ENCODE measurements at regions not wholly inside any gene's neighbourhood (a gene's known extent, or its start where the extent isn't known, plus 50 kb on each side); places are given as distances from the start of the nearest gene placed in this dataset.

DNA sequence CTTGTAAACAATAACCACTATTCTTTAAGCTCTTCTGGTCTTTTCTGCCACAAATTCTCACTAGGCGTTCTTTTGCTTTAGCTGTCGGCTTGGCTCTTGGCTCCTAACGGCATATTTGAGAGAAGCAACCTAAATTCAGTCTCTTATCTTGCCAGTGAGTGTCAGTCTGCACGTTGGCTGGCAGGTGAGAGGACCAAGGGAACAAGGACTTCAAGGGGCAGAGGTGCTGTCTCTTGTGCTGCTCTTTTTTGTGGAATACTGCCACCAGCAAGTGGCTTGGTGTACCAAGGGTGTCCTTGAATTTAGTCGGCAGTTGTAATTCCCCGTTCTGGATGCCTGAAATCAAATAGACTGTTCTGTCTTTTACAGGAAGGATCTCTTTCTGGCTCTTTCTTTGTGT, 77.8 kb upstream of the SLC4A4 start:
- no peaks in the 10 kb centered on the region for H3K9me3 ChIP-seq (ENCODE audit: insufficient read depth, low read length)
- no peak overlapping the region for H3K4me3 ChIP-seq (ENCODE audit: insufficient read length, low read depth)
- no peaks in the 10 kb centered on the region for H3K4me1 ChIP-seq (ENCODE audit: insufficient read depth, insufficient read length)
- no peaks in the 10 kb centered on the region for H3K36me3 ChIP-seq (ENCODE audit: insufficient read depth, insufficient read length, low read length)
- H3K9ac ChIP-seq (ENCODE audit: insufficient read length, low read depth) = no peak overlapping the region
- H3K27me3 ChIP-seq (ENCODE audit: insufficient read depth, insufficient read length) = no peaks in the 10 kb centered on the region
- no peak for DNase-seq (ENCODE audit: low read depth, low spot score)
- TF ChIP-seq YY1 (IDR thresholded peaks at IDR 0.05; ENCODE audit: insufficient read depth, insufficient read length) (no peak), SUZ12 (IDR thresholded peaks at IDR 0.05; ENCODE audit: extremely low read depth, insufficient read depth, insufficient read length) (no peak)

DNA sequence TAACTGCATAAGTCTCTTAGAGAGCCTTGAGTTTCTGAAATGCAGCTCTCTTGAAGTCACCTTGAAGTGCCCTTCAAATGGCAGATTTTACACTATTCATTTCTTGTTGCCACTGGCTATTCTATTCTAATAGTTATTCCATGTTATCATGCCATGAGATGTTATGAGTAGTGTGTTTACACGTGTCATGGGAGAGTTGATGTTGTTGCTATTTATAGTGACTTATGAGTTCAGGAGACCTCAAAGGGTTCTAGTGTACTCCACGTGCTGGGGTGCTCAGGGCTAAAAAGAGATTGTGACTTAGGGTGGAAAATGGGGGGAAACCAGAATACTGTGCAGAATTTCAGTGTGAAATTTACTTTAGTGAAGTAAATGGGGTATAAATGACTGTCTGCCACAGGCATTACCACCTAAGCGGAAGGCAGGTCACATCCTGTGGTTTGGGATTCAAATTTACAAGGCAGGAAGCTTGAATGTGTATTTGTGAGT, 77.1 kb upstream of the SLC4A4 start:
- DNase-seq (ENCODE audit: low read depth, low spot score) = no peak
- TF ChIP-seq YY1 (IDR thresholded peaks at IDR 0.05; ENCODE audit: insufficient read depth, insufficient read length) (no peak), ZNF274 (IDR thresholded peaks at IDR 0.05; ENCODE audit: low read depth, low read length) (no peak), SUZ12 (IDR thresholded peaks at IDR 0.05; ENCODE audit: extremely low read depth, insufficient read depth, insufficient read length) (no peak)
- H3K27me3 ChIP-seq (ENCODE audit: insufficient read depth, insufficient read length) = no peaks in the 10 kb centered on the region
- no peaks in the 10 kb centered on the region for H3K36me3 ChIP-seq (ENCODE audit: insufficient read depth, insufficient read length, low read length)
- H3K4me3 ChIP-seq (ENCODE audit: insufficient read length, low read depth) = no peak overlapping the region
- no peak overlapping the region for H3K9ac ChIP-seq (ENCODE audit: insufficient read length, low read depth)
- no peaks in the 10 kb centered on the region for H3K9me3 ChIP-seq (ENCODE audit: insufficient read depth, low read length)
- H3K4me1 ChIP-seq (ENCODE audit: insufficient read depth, insufficient read length) = no peaks in the 10 kb centered on the region

DNA sequence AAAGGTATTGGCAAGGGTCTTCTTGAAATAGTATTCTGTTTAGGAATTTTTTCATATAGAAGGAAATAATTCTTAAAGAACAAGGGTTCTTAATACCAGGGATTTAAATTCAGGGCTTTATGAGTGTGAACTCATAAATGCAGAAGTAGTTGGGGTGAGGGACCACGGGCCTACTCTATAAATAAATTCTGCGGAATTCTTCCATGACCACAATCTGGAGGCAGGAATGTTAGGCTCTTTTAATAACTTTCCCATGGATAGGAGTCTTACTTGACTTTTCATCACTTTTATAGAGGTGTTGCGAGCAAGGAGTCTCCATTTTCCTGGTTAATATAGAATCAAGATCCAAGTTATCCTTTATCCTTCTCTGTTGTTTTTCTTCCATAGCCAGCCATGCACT, 76.7 kb upstream of the SLC4A4 start:
- Histone ChIP-seq H3K4me3 (ENCODE audit: insufficient read length, low read depth) (no peak overlapping the region), H3K27me3 (ENCODE audit: insufficient read depth, insufficient read length) (no peaks in the 10 kb centered on the region), H3K4me1 (ENCODE audit: insufficient read depth, insufficient read length) (no peaks in the 10 kb centered on the region), H3K9ac (ENCODE audit: insufficient read length, low read depth) (no peak overlapping the region), H3K9me3 (ENCODE audit: insufficient read depth, low read length) (no peaks in the 10 kb centered on the region), H3K36me3 (ENCODE audit: insufficient read depth, insufficient read length, low read length) (no peaks in the 10 kb centered on the region)
- TF ChIP-seq YY1 (IDR thresholded peaks at IDR 0.05; ENCODE audit: insufficient read depth, insufficient read length) (no peak), SUZ12 (IDR thresholded peaks at IDR 0.05; ENCODE audit: extremely low read depth, insufficient read depth, insufficient read length) (no peak), ZNF274 (IDR thresholded peaks at IDR 0.05; ENCODE audit: low read depth, low read length) (no peak)
- DNase-seq (ENCODE audit: low read depth, low spot score) = no peak

DNA sequence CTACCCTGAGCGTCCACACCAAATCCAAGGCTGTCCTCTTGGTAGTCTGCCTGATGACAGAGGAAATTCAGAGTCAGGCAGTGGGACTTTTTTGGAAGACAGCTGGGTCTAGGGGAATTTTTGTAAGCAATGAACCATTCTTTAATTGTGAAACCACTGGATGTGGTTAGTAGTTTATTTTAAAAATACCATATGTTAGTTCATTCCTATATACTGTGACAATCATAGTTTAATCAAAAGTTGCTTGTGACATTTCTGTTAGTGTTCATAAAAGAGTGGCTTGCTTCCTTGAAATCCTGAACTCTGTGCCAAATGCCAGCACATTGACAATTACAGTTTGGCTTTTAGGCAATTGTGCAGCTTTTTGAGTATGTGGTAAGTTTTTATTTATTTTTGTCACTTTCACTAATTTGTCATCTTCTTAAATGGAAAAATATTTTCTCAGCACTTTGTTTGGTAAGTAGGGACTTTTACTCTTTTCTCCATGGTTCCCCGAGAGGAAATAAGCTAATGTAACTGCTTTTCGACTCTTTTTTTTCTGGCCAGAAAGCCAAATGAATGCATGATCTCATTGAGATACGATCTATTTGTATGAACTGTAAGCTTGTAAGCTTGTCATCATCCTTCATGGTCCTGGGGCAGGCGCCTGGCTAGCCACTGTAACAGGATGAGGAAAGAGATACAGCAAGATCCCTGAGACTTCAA, 72.6 kb upstream of the SLC4A4 start:
- H3K36me3 ChIP-seq (ENCODE audit: insufficient read depth, insufficient read length, low read length) = no peaks in the 10 kb centered on the region
- TF ChIP-seq ZNF274 (IDR thresholded peaks at IDR 0.05; ENCODE audit: low read depth, low read length) (no peak), SUZ12 (IDR thresholded peaks at IDR 0.05; ENCODE audit: extremely low read depth, insufficient read depth, insufficient read length) (no peak), YY1 (IDR thresholded peaks at IDR 0.05; ENCODE audit: insufficient read depth, insufficient read length) (no peak)
- H3K4me1 ChIP-seq (ENCODE audit: insufficient read depth, insufficient read length) = no peaks in the 10 kb centered on the region
- H3K27me3 ChIP-seq (ENCODE audit: insufficient read depth, insufficient read length) = no peaks in the 10 kb centered on the region
- H3K4me3 ChIP-seq (ENCODE audit: insufficient read length, low read depth) = no peak overlapping the region
- no peak overlapping the region for H3K9ac ChIP-seq (ENCODE audit: insufficient read length, low read depth)
- H3K9me3 ChIP-seq (ENCODE audit: insufficient read depth, low read length) = no peaks in the 10 kb centered on the region
- no peak for DNase-seq (ENCODE audit: low read depth, low spot score)

DNA sequence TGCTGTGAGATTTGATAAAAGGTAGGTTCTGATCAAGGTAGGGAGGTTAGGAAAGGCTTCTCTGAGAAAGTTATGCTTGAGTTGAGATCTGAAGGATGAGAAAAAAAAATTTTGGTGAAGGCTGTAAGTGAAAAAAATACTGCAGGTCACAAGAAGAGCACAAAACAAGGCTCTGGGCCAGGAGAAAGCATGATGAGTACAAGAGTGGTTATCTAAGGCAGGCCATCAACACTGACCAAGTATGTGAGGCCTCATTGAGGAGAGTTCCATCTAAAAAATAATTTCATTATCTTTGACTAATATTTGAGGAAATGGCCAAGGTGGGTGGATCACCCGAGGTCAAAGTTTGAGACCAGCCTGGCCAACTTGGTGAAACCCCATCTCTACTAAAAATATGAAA, 71.6 kb upstream of the SLC4A4 start:
- Histone ChIP-seq H3K9me3 (ENCODE audit: insufficient read depth, low read length) (no peaks in the 10 kb centered on the region), H3K4me1 (ENCODE audit: insufficient read depth, insufficient read length) (no peaks in the 10 kb centered on the region), H3K27me3 (ENCODE audit: insufficient read depth, insufficient read length) (no peaks in the 10 kb centered on the region), H3K9ac (ENCODE audit: insufficient read length, low read depth) (no peak overlapping the region), H3K36me3 (ENCODE audit: insufficient read depth, insufficient read length, low read length) (no peaks in the 10 kb centered on the region), H3K4me3 (ENCODE audit: insufficient read length, low read depth) (no peak overlapping the region)
- TF ChIP-seq YY1 (IDR thresholded peaks at IDR 0.05; ENCODE audit: insufficient read depth, insufficient read length) = no peak
- no peak for TF ChIP-seq SUZ12 (IDR thresholded peaks at IDR 0.05; ENCODE audit: extremely low read depth, insufficient read depth, insufficient read length)
- TF ChIP-seq ZNF274 (IDR thresholded peaks at IDR 0.05; ENCODE audit: low read depth, low read length) = no peak
- no peak for DNase-seq (ENCODE audit: low read depth, low spot score)

DNA sequence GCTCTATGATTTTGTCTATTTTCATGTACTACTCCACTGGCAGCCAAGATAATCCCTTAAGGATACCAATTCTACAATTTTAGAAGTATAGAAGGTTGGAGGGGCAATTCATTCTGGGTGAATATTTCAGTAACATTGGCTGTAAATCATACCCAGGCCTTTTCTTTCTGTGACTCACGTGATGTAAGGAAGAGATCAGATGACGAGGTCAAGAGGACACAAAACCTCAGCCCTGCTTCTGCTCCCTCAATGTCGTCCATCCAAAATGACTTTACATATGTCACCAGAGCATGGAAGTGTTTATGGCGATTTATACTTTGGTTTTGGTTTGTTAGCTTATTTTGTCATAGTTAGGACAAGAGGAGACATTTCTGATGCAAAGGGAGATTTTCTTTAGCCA, 70.7 kb upstream of the SLC4A4 start:
- H3K4me1 ChIP-seq (ENCODE audit: insufficient read depth, insufficient read length) = no peaks in the 10 kb centered on the region
- H3K9me3 ChIP-seq (ENCODE audit: insufficient read depth, low read length) = no peaks in the 10 kb centered on the region
- TF ChIP-seq ZNF274 (IDR thresholded peaks at IDR 0.05; ENCODE audit: low read depth, low read length) (no peak), YY1 (IDR thresholded peaks at IDR 0.05; ENCODE audit: insufficient read depth, insufficient read length) (no peak), SUZ12 (IDR thresholded peaks at IDR 0.05; ENCODE audit: extremely low read depth, insufficient read depth, insufficient read length) (no peak)
- no peaks in the 10 kb centered on the region for H3K36me3 ChIP-seq (ENCODE audit: insufficient read depth, insufficient read length, low read length)
- no peak for DNase-seq (ENCODE audit: low read depth, low spot score)
- no peak overlapping the region for H3K4me3 ChIP-seq (ENCODE audit: insufficient read length, low read depth)
- no peaks in the 10 kb centered on the region for H3K27me3 ChIP-seq (ENCODE audit: insufficient read depth, insufficient read length)
- H3K9ac ChIP-seq (ENCODE audit: insufficient read length, low read depth) = no peak overlapping the region

DNA sequence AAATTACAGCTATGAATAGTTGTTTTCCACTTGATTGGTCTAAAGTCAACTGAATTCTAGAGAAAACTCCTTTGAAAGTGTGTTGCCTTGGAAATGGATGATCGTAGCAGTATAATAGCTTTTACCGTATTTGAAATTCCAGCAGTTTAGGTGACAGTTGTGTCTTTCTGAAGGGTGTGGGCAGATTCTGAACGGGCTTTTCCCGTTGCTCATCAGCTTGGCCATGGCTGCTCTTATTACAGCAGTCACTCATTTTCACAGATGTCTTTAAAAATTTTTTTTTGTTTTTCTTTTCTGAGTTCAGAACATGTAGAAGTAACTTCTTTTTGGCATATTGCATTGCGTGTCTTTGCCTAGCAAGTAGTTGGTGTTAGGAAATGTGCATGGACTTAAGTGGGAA, 69.6 kb upstream of the SLC4A4 start:
- Histone ChIP-seq H3K9me3 (ENCODE audit: insufficient read depth, low read length) (no peaks in the 10 kb centered on the region), H3K36me3 (ENCODE audit: insufficient read depth, insufficient read length, low read length) (no peaks in the 10 kb centered on the region), H3K4me1 (ENCODE audit: insufficient read depth, insufficient read length) (no peaks in the 10 kb centered on the region), H3K9ac (ENCODE audit: insufficient read length, low read depth) (no peak overlapping the region), H3K27me3 (ENCODE audit: insufficient read depth, insufficient read length) (no peaks in the 10 kb centered on the region), H3K4me3 (ENCODE audit: insufficient read length, low read depth) (no peak overlapping the region)
- no peak for DNase-seq (ENCODE audit: low read depth, low spot score)
- TF ChIP-seq YY1 (IDR thresholded peaks at IDR 0.05; ENCODE audit: insufficient read depth, insufficient read length) = no peak
- TF ChIP-seq ZNF274 (IDR thresholded peaks at IDR 0.05; ENCODE audit: low read depth, low read length) = no peak
- TF ChIP-seq SUZ12 (IDR thresholded peaks at IDR 0.05; ENCODE audit: extremely low read depth, insufficient read depth, insufficient read length) = no peak

Data from NT2/D1 (cell line).